ENCODE measurements at regions not wholly inside any gene's neighbourhood (a gene's known extent, or its start where the extent isn't known, plus 50 kb on each side); places are given as distances from the start of the nearest gene placed in this dataset.

GRCh38 chr9:82082563-82082962 lies 94.0 kb downstream of the SPATA31D1 start:
- TF ChIP-seq CTCF (conservative IDR thresholded peaks at IDR 0.05) (no peak), ZFX (IDR thresholded peaks at IDR 0.05) (no peak)
- H3K27ac ChIP-seq, result no peak overlapping the region

- TF ChIP-seq ZFX (IDR thresholded peaks at IDR 0.05), result no peak
- no peak for TF ChIP-seq CTCF (conservative IDR thresholded peaks at IDR 0.05)
- no peak overlapping the region for H3K27ac ChIP-seq
Observed at GRCh38 chr9:82088591-82088990, 100.0 kb downstream of the SPATA31D1 start.

GRCh38 chr9:82090046-82090445 lies 101.5 kb downstream of the SPATA31D1 start:
- TF ChIP-seq ZFX (IDR thresholded peaks at IDR 0.05) (no peak), CTCF (conservative IDR thresholded peaks at IDR 0.05) (no peak)
- no peak overlapping the region for H3K27ac ChIP-seq

GRCh38 chr9:82091100-82091499 lies 102.5 kb downstream of the SPATA31D1 start:
- H3K27ac ChIP-seq, result no peak overlapping the region
- no peak for TF ChIP-seq CTCF (conservative IDR thresholded peaks at IDR 0.05)
- no peak for TF ChIP-seq ZFX (IDR thresholded peaks at IDR 0.05)

- TF ChIP-seq CTCF (conservative IDR thresholded peaks at IDR 0.05) (no peak), ZFX (IDR thresholded peaks at IDR 0.05) (no peak)
- no peak overlapping the region for H3K27ac ChIP-seq
Observed at GRCh38 chr9:82091610-82092009, 103.0 kb downstream of the SPATA31D1 start.

GRCh38 chr9:82101475-82101874 lies 112.9 kb downstream of the SPATA31D1 start:
- no peak overlapping the region for H3K27ac ChIP-seq
- TF ChIP-seq CTCF (conservative IDR thresholded peaks at IDR 0.05) (peak; percentile 24), ZFX (IDR thresholded peaks at IDR 0.05) (no peak)

GRCh38 chr9:82104252-82104651 lies 115.7 kb downstream of the SPATA31D1 start:
- TF ChIP-seq CTCF (conservative IDR thresholded peaks at IDR 0.05), result no peak
- no peak for TF ChIP-seq ZFX (IDR thresholded peaks at IDR 0.05)
- H3K27ac ChIP-seq, result no peak overlapping the region
